WERI-Rb-1 (cell line): ENCODE measurements at regions not wholly inside any gene's neighbourhood (a gene's known extent, or its start where the extent isn't known, plus 50 kb on each side); places are given as distances from the start of the nearest gene placed in this dataset.
A peak's percentile ranks its signal among the peaks of the same experiment; 100 is the strongest.

Experiments
- DNase-seq: peaks from one replicate; pipeline ENCODE4 v3.0.0-alpha.2; 2020
- H3K27ac ChIP-seq: fragments of 250-450 bp; sonication (Bioruptor Pico); 2 replicates; pipeline ENCODE4 v1.5.1; 2020; ENCODE audit warnings: mild to moderate bottlenecking, moderate library complexity
- H3K27me3 ChIP-seq: fragments of 250-450 bp; sonication (Bioruptor Pico); 2 replicates; pipeline ENCODE4 v1.5.1; 2021; ENCODE audit warnings: mild to moderate bottlenecking, low read depth, moderate library complexity; ENCODE audit not compliant: insufficient read depth, severe bottlenecking
- H3K36me3 ChIP-seq: fragments of 250-450 bp; sonication (Bioruptor Pico); 2 replicates; pipeline ENCODE4 v1.5.1; 2020; ENCODE audit warnings: mild to moderate bottlenecking, moderate library complexity
- H3K4me3 ChIP-seq: 2 replicates; pipeline ENCODE4 v1.5.1; 2011; ENCODE audit warnings: low read depth, mild to moderate bottlenecking, control low read depth, low read length
- H3K9me3 ChIP-seq: fragments of 250-450 bp; sonication (Bioruptor Pico); 2 replicates; pipeline ENCODE4 v1.5.1; 2021; ENCODE audit warnings: mild to moderate bottlenecking, moderate library complexity; ENCODE audit not compliant: severe bottlenecking
- TF ChIP-seq, protein P1 (sequence below): IDR thresholded peaks from 2 replicates; pipeline ENCODE4 v1.5.1; 2011; ENCODE audit warnings: low read depth, mild to moderate bottlenecking, control low read depth, inconsistent platforms, low read length

DNA sequence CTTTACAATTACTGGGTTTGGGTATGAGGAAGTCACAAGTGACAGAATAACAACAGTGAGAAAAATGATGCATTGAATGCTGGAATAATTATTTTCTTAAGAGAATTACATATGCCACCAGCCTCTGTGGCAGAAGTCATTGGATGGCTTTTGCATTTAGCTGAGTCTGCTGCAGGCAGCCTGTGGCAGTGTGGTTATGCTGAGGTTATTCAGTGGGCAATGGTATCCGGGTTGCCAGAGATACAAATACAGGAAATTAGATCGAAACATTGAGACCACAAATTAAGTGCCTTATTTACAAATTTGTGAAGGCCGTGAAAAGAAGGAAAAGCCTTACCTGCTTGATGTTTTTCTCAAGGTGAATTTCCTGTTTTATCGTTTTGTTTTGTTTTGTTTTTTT is 1050.0 kb downstream of the GALC start:
- Histone ChIP-seq H3K36me3 (no peaks in the 10 kb centered on the region), H3K9me3 (no peaks in the 10 kb centered on the region), H3K4me3 (no peak overlapping the region), H3K27me3 (no peaks in the 10 kb centered on the region), H3K27ac (no peak overlapping the region)
- DNase-seq = no peak
- TF ChIP-seq, protein P1, sequence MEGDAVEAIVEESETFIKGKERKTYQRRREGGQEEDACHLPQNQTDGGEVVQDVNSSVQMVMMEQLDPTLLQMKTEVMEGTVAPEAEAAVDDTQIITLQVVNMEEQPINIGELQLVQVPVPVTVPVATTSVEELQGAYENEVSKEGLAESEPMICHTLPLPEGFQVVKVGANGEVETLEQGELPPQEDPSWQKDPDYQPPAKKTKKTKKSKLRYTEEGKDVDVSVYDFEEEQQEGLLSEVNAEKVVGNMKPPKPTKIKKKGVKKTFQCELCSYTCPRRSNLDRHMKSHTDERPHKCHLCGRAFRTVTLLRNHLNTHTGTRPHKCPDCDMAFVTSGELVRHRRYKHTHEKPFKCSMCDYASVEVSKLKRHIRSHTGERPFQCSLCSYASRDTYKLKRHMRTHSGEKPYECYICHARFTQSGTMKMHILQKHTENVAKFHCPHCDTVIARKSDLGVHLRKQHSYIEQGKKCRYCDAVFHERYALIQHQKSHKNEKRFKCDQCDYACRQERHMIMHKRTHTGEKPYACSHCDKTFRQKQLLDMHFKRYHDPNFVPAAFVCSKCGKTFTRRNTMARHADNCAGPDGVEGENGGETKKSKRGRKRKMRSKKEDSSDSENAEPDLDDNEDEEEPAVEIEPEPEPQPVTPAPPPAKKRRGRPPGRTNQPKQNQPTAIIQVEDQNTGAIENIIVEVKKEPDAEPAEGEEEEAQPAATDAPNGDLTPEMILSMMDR = no peak

DNA sequence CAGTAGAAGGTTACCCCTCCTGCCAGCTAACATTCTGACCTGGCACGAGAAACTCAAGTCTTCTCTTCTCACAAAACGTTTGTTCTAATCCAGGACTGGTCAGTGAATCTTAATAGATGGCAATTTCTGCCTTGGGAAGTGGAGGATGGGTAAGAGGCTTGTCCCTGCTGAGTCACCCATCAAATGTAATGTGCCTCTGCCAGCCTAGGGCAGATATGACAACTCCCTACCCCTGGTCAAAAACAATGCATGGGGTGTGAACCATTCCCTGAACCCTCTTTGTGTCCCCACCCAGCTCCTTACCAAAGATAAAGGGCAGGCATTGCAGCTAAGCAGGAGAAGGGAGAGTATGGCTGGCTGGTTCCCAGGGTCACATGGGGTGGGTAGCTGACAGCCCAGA is 1052.9 kb downstream of the GALC start:
- TF ChIP-seq, protein P1 = no peak
- no peak overlapping the region for H3K4me3 ChIP-seq
- H3K27me3 ChIP-seq = no peaks in the 10 kb centered on the region
- H3K36me3 ChIP-seq = no peaks in the 10 kb centered on the region
- no peak for DNase-seq
- H3K9me3 ChIP-seq = no peaks in the 10 kb centered on the region
- no peak overlapping the region for H3K27ac ChIP-seq

DNA sequence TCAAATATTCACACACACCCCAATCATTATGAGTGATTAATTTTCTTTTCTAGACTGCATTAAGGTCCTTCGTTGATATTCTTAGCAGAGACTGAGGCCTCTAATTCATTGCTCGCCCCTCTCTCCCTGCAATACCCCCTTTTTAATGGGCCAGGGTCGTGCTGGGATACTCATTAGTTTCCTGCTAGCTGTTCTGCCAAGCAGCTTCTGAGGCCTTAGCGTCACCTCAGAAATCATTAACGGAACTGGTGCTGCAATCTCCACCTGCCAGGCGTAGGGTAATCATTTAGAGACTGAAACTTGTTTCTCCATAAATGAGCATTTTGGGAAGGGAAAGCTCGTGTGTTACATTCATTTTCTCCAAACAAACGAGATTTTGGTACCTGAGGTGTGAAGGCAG is 1054.7 kb downstream of the GALC start:
- Histone ChIP-seq H3K27ac (no peak overlapping the region), H3K9me3 (no peaks in the 10 kb centered on the region), H3K36me3 (no peaks in the 10 kb centered on the region), H3K27me3 (no peaks in the 10 kb centered on the region), H3K4me3 (no peak overlapping the region)
- no peak for DNase-seq
- TF ChIP-seq, protein P1 = no peak

DNA sequence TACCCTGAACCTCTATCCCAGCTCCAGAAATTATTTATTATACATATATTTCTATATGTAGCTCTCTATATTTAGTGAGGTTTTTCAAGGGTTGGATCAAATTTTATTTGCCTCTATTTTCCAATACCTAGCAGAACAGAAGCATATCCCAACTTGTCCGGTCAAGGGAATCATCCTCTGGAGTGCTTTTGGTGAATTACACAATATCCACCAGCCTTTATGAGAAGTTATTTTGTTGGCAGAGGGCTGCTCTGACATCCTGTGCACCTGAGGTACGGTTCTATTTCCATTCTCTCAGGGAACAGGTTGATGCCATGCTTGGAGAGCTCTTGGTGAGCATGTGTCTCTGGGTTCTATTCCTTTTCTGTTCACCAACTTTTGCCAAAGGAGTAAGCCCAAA is 1056.4 kb downstream of the GALC start:
- Histone ChIP-seq H3K36me3 (no peaks in the 10 kb centered on the region), H3K27me3 (no peaks in the 10 kb centered on the region), H3K27ac (no peak overlapping the region), H3K9me3 (no peaks in the 10 kb centered on the region), H3K4me3 (no peak overlapping the region)
- TF ChIP-seq, protein P1 = no peak
- DNase-seq = no peak

DNA sequence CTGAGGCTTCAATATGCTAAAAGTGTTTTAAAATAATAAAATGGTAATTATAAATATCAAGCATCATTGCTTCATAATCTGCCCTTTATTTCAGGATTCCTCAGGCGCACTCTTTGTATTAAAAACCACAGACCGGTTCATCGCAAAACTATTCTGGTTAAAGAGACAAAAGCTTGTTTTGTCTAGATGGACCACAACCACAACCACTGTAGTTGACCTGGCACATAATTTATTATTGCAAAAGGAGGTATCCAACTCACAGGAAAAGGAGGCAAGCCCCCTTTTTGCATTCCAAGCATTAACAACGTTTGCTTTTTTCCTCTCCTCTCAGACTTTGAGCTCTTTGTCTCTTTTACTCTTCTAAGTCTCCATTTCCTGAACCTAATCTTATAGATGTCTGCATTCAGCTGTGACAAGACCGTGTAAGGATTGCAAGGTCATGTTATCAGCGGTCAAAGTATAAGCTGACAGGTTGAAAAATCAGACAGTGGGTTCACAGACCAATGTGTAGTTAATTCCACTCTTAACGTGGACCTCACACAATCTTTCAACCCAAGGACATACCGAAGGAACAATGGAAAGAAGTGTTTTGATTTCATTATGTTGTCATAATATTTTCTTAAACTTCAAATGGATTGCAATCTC is 1057.6 kb downstream of the GALC start:
- no peak overlapping the region for H3K4me3 ChIP-seq
- H3K27ac ChIP-seq = peak overlapping the region; percentile 18
- TF ChIP-seq, protein P1 = no peak
- DNase-seq = peak; percentile 12
- H3K9me3 ChIP-seq = no peaks in the 10 kb centered on the region
- no peaks in the 10 kb centered on the region for H3K27me3 ChIP-seq
- no peaks in the 10 kb centered on the region for H3K36me3 ChIP-seq
